MCF 10A (cell line): ENCODE measurements at regions not wholly inside any gene's neighbourhood (a gene's known extent, or its start where the extent isn't known, plus 50 kb on each side); places are given as distances from the start of the nearest gene placed in this dataset.

Source experiments
- BruUV-seq: library from RNA; stranded (reverse); fragments of 400-500 nt; replicated peaks from 2 replicates; lab custom pipeline; 2021; lab: Mats Ljungman, UMichigan
- CTCF ChIA-PET: fragments of 300-600 bp; sonication (Branson Sonifier 250); formaldehyde crosslinking; extraction: SDS; loops from one replicate; lab custom pipeline; 2021; ENCODE audit warnings: antibody characterized with exemption, inconsistent platforms; lab: Yijun Ruan, JAX
- POLR2A ChIA-PET: fragments of 300-600, 350-650 bp; sonication (Branson Sonifier 250); formaldehyde crosslinking; extraction: SDS; loops from one replicate; lab custom pipeline; 2020; ENCODE audit warnings: antibody characterized with exemption, inconsistent platforms; lab: Yijun Ruan, JAX
- DNase-seq: peaks from one replicate; pipeline ENCODE4 v3.0.0-alpha.2; 2018; ENCODE audit not compliant: unreplicated experiment
- H3K27ac Mint-ChIP-seq: one replicate; pipeline ENCODE4 v1.8.0; 2022; ENCODE audit warnings: mild to moderate bottlenecking, low read depth, mixed read lengths; ENCODE audit not compliant: unreplicated experiment
- H3K27me3 Mint-ChIP-seq: one replicate; pipeline ENCODE4 v1.8.0; 2022; ENCODE audit warnings: mixed read lengths; ENCODE audit not compliant: insufficient read depth, unreplicated experiment
- H3K36me3 Mint-ChIP-seq: one replicate; pipeline ENCODE4 v1.8.0; 2022; ENCODE audit warnings: mild to moderate bottlenecking, moderate library complexity, mixed read lengths; ENCODE audit not compliant: insufficient read depth, unreplicated experiment
- H3K4me1 Mint-ChIP-seq: one replicate; pipeline ENCODE4 v1.8.0; 2022; ENCODE audit warnings: mixed read lengths; ENCODE audit not compliant: insufficient read depth, unreplicated experiment
- H3K4me3 Mint-ChIP-seq: one replicate; pipeline ENCODE4 v1.8.0; 2022; ENCODE audit warnings: mild to moderate bottlenecking, moderate library complexity, mixed read lengths; ENCODE audit not compliant: unreplicated experiment
- H3K9me3 Mint-ChIP-seq: one replicate; pipeline ENCODE4 v1.8.0; 2022; ENCODE audit warnings: mixed read lengths; ENCODE audit not compliant: unreplicated experiment
- intact Hi-C: fragments of 100-400 bp; cut with micrococcal nuclease; formaldehyde crosslinking; loops from 2 replicates; pipeline ENCODE4 v1.14.1; 2022
- TF ChIP-seq, protein P1 (sequence below): fragments of 200-600 bp; IDR thresholded peaks from one replicate; pipeline ENCODE4 v1.8.0; 2022; ENCODE audit warnings: antibody characterized with exemption, mild to moderate bottlenecking; ENCODE audit not compliant: unreplicated experiment

DNA sequence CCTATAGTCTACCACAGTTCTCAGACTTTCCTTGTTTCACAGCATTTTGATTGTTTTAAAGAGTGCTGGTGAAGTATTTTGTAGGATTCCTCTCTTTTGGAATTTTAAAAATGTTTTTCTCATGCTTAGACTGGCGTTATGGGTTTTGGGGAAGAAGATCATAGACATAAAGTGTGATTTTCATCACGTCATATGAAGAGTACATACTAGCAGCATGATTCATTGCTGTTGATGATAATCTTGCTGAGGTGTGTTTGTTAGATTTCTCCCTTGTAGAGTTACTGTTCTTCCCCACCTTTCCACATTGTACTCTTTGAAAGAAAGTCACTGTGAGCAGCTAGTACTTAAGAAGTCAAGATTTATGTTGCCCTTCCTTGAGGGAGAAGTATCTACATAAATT, 396.1 kb upstream of the GNPDA2 start:
- peak overlapping the region; percentile 47 for H3K27ac Mint-ChIP-seq
- DNase-seq: no peak
- CTCF ChIA-PET: no interaction called here
- BruUV-seq: no TSS peak
- H3K9me3 Mint-ChIP-seq: no peaks in the 10 kb centered on the region
- no peak overlapping the region for H3K4me3 Mint-ChIP-seq
- intact Hi-C loops: no loop called here
- H3K4me1 Mint-ChIP-seq: peaks cover 13% of the 10 kb centered on the region
- H3K27me3 Mint-ChIP-seq: no peaks in the 10 kb centered on the region
- TF ChIP-seq, protein P1, sequence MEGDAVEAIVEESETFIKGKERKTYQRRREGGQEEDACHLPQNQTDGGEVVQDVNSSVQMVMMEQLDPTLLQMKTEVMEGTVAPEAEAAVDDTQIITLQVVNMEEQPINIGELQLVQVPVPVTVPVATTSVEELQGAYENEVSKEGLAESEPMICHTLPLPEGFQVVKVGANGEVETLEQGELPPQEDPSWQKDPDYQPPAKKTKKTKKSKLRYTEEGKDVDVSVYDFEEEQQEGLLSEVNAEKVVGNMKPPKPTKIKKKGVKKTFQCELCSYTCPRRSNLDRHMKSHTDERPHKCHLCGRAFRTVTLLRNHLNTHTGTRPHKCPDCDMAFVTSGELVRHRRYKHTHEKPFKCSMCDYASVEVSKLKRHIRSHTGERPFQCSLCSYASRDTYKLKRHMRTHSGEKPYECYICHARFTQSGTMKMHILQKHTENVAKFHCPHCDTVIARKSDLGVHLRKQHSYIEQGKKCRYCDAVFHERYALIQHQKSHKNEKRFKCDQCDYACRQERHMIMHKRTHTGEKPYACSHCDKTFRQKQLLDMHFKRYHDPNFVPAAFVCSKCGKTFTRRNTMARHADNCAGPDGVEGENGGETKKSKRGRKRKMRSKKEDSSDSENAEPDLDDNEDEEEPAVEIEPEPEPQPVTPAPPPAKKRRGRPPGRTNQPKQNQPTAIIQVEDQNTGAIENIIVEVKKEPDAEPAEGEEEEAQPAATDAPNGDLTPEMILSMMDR: no peak
- no peaks in the 10 kb centered on the region for H3K36me3 Mint-ChIP-seq
- POLR2A ChIA-PET: interaction anchor here (0.7 to 1.2 kb wide), 4 partner anchors 33 to 194 kb away, joined by 3 to 4 read pairs (median 3); no protein-coding TSS in a partner anchor

DNA sequence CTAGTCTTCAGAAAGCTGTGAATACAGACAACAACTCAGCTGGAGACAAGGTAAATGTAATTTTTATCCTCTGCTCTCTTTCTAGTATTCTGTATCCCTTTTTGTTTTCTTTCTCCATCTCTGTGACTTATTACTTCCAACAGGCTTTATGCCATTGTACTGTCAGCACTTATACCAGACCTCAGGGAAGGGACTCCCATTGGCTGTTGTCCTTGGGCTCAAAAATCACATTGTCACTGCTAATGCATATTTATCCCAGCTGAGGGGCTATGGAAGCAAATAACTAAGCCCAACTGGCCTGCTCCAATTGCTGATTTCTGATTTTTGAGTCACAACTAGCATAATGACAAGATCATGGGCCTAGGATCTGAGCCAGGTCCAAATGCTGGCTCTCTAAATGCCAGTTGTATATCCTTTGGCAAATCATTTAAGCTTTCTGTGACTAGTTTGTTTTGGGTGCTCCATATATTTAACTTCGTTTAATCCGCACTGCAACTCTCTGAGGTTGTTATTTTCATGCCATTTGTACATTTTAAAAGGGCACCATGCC, 395.1 kb upstream of the GNPDA2 start:
- no peak overlapping the region for H3K4me3 Mint-ChIP-seq
- no TSS peak for BruUV-seq
- POLR2A ChIA-PET: interaction anchor here (1.2 to 1.3 kb wide), 2 partner anchors 10 to 194 kb away, joined by 3 to 4 read pairs; no protein-coding TSS in a partner anchor

DNA sequence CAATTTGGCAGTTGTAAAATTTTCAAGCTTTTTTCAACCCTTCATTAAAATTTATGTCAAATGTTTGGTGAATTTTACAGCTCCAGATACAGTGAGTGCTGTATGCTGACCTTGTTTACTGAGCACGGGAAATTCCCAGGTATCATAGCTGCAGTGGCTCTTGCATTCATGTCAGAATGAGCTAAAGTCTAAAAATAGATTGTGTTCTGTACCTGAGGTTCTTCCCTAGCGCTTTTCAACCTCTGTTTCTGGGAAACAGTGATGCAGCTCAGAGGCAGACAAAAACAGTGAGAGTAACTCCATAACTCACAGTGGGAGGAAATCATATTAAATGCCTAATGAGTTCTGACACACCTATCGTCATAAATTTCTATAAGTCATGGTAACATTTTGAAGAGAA, 393.8 kb upstream of the GNPDA2 start:
- peak; percentile 43 for DNase-seq
- H3K27ac Mint-ChIP-seq: peak overlapping the region; percentile 92
- CTCF ChIA-PET: interaction anchor here (0.6 to 0.7 kb wide), 3 partner anchors 134 to 190 kb away, joined by 3 to 4 read pairs (median 3); no protein-coding TSS in a partner anchor

More for the DNA sequence above, 395.1 kb upstream of the GNPDA2 start:
- Mint-ChIP-seq H3K9me3 (no peaks in the 10 kb centered on the region), H3K27ac (peak overlapping the region; percentile 92), H3K36me3 (no peaks in the 10 kb centered on the region), H3K4me1 (peaks cover 13% of the 10 kb centered on the region), H3K27me3 (no peaks in the 10 kb centered on the region)
- TF ChIP-seq, protein P1: no peak
- CTCF ChIA-PET: no interaction called here
- DNase-seq: no peak
- intact Hi-C loops: no loop called here

DNA sequence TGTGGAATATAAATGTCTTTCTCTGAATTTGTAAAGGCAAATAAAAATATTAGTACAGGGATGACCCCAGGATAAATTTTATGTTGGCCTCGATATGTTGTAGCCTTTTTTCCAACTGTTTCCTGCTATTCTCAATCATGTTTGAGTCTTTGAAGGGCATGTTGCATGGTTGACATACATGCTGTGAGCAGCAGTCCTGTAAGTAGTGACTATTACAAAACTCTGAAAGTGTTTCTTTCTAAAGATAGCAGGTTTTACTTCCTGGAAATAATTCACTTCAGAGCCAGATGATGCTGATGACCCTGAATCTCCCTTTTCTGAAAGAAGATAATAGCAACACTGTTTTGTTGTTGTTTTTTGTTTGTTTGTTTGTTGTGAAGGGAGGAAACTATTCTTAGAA, 393.0 kb upstream of the GNPDA2 start:
- peaks cover 13% of the 10 kb centered on the region for H3K4me1 Mint-ChIP-seq
- H3K4me3 Mint-ChIP-seq: no peak overlapping the region
- peak overlapping the region; percentile 92 for H3K27ac Mint-ChIP-seq
- no peaks in the 10 kb centered on the region for H3K9me3 Mint-ChIP-seq
- CTCF ChIA-PET: interaction anchor here (0.6 kb wide), 2 partner anchors 133 to 186 kb away, joined by 3 to 4 read pairs; no protein-coding TSS in a partner anchor
- intact Hi-C loops: no loop called here
- H3K36me3 Mint-ChIP-seq: no peaks in the 10 kb centered on the region
- H3K27me3 Mint-ChIP-seq: no peaks in the 10 kb centered on the region
- TF ChIP-seq, protein P1: no peak
- POLR2A ChIA-PET: interaction anchor here (0.7 to 1.8 kb wide), 4 partner anchors 10 to 199 kb away, joined by 3 to 5 read pairs (median 3); no protein-coding TSS in a partner anchor
- DNase-seq: no peak
- BruUV-seq: no TSS peak

More for the DNA sequence above, 393.8 kb upstream of the GNPDA2 start:
- no peaks in the 10 kb centered on the region for H3K27me3 Mint-ChIP-seq
- peaks cover 13% of the 10 kb centered on the region for H3K4me1 Mint-ChIP-seq
- H3K4me3 Mint-ChIP-seq: no peak overlapping the region
- no peaks in the 10 kb centered on the region for H3K36me3 Mint-ChIP-seq
- H3K9me3 Mint-ChIP-seq: no peaks in the 10 kb centered on the region
- TF ChIP-seq, protein P1: no peak
- intact Hi-C loops: no loop called here
- BruUV-seq: no TSS peak
- POLR2A ChIA-PET: interaction anchor here (0.6 to 1.8 kb wide), 9 partner anchors 8 to 196 kb away, joined by 3 to 6 read pairs (median 3); no protein-coding TSS in a partner anchor
